H1 (cell line): ENCODE measurements at regions not wholly inside any gene's neighbourhood (a gene's known extent, or its start where the extent isn't known, plus 50 kb on each side); places are given as distances from the start of the nearest gene placed in this dataset.

ENCODE experiments used
- BRCA1 ChIP-seq: IDR thresholded peaks from 2 replicates; pipeline ENCODE4 v1.6.1; 2012; ENCODE audit warnings: low read depth, low read length, improper control_type of control experiment
- CBX5 ChIP-seq: fragments of 300-800, 300-1000 bp; sonication (generic); IDR thresholded peaks from 2 replicates; pipeline ENCODE4 v1.7.1; 2016; ENCODE audit warnings: antibody characterized with exemption, low read length, low read depth
- JUND ChIP-seq: IDR thresholded peaks from 2 replicates; pipeline ENCODE4 v1.6.1; 2011; ENCODE audit warnings: mild to moderate bottlenecking, improper control_type of control experiment, low read length
- POLR2AphosphoS5 ChIP-seq: IDR thresholded peaks from 2 replicates; pipeline ENCODE4 v1.6.1; 2011; ENCODE audit warnings: low read depth, low read length
- RBBP5 ChIP-seq: IDR thresholded peaks from 2 replicates; pipeline ENCODE4 v1.7.1; 2012; ENCODE audit warnings: low read depth, mild to moderate bottlenecking, inconsistent platforms, low read length, moderate library complexity, borderline replicate concordance
- SP2 ChIP-seq: IDR thresholded peaks from 2 replicates; pipeline ENCODE4 v1.6.1; 2012; ENCODE audit warnings: mild to moderate bottlenecking, low read length, inconsistent platforms
- YY1 ChIP-seq: IDR thresholded peaks from 2 replicates; pipeline ENCODE4 v1.6.1; 2011; ENCODE audit warnings: low read depth, mild to moderate bottlenecking, low read length

DNA sequence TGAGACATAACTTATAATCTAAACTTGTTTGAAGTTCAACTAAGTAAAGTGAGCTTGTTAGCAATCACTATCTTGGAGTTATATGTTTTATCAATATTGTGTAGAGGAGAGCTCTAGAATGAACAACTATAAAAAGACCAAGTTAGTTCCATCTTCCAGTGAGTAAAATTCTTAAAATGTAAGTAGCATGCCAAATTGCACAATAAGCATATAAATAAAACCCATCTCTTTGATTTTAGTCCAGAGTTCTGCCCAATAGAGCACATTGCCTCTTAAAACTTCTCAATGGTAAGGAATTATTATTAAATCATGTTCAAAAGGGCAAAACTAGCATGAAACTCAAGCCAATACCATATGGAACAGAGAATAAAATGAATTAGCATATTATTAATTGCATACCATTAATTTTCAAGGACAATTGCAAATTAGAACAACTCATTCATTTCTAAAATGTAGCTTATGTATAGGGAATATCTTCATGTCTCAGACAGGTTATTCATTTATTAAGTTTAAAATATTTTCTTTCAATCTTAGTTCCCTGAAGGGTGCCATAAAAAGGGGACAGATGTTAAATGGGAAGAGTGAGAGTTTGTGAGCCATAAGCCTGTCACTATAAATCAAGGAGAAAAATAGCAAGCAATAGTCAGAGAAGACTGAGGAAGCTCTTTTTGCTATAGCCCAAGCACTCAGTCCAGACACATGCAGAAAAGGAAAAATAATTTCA lies 507.6 kb downstream of the CENPC start (continued):
- no peak for TF ChIP-seq RBBP5
- no peak for TF ChIP-seq YY1
- TF ChIP-seq BRCA1: no peak
- TF ChIP-seq JUND: no peak
- no peak for TF ChIP-seq POLR2AphosphoS5
- TF ChIP-seq SP2: no peak
- no peak for TF ChIP-seq CBX5
